ENCODE measurements at regions not wholly inside any gene's neighbourhood (a gene's known extent, or its start where the extent isn't known, plus 50 kb on each side); places are given as distances from the start of the nearest gene placed in this dataset.
"Not testable (repeated sequence)": the region's sequence is repeated elsewhere in the genome, so short reads cannot be mapped to it uniquely, and the experiment has no call there.

DNA sequence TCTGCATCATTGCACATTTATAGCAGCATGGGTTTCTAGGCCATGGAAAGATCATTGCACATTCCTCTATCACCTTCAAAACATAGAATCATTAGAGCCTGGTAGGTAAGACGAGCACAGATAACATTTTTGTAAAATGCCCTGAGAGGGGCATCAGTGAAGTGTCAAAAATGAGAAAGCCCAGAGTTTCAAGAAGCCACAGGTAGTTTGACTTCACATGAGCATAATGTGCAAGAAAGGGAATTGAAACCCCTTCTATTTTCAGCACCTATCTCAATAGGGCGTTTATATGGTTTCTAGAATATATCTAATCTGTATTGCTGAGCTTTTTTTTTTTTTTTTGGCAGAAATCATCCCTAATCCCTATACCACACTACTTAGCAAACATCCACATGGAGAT lies 2441.7 kb downstream of the ARAP2 start:
- Histone ChIP-seq H3K36me3 (no peaks in the 10 kb centered on the region), H3K9me3 (ENCODE audit: low read depth) (no peaks in the 10 kb centered on the region), H3K4me1 (ENCODE audit: low read depth) (no peaks in the 10 kb centered on the region), H3K4me3 (no peak overlapping the region), H3K27me3 (no peaks in the 10 kb centered on the region), H3K27ac (no peak overlapping the region)
- no peak for DNase-seq (ENCODE audit: low read depth in 1 of 2, low spot score in 1 of 2)
- no peak for TF ChIP-seq CTCF (IDR thresholded peaks at IDR 0.05; ENCODE audit: low read depth, low read length)

DNA sequence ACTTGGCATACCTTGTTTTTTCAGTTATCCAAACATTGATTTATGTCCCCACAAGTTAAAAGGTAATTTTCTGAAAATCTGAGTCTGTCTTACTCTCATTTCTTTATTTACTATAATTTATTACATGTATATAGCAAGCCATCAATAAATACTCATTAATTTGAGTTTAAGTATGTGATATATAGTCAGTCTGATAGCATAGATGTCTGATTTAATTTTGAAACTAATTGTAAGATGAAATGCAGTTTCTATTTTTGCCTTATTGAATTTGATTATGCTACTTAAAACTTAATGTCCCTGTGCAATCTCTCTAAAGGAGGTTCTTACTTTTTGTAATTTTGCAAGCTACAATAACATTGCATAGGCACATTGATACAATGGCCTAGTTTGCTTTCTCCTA lies 2418.6 kb downstream of the ARAP2 start:
- Histone ChIP-seq H3K4me1 (ENCODE audit: low read depth) (no peaks in the 10 kb centered on the region), H3K27ac (no peak overlapping the region), H3K9me3 (ENCODE audit: low read depth) (no peaks in the 10 kb centered on the region), H3K4me3 (no peak overlapping the region), H3K27me3 (no peaks in the 10 kb centered on the region), H3K36me3 (no peaks in the 10 kb centered on the region)
- no peak for TF ChIP-seq CTCF (IDR thresholded peaks at IDR 0.05; ENCODE audit: low read depth, low read length)
- no peak for DNase-seq (ENCODE audit: low read depth in 1 of 2, low spot score in 1 of 2)

DNA sequence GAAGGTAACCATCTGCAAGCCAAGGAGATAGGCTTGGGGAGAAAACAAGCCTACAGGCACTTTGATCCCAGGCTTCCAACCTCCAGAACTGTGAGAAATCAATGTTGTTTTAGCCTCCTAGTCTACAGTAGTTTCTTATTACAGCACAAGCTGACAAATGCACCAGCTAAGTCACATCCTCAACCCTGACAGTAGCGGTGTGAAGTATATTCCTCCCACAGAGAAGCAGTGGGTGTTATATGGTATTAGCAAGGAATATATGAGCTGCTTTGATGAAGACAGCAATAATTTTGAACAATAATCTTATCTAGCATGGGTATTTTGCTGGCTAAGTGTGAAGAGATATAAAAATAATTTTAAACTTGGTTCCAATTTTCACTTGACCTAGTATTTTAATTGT lies 2415.0 kb downstream of the ARAP2 start:
- not testable (repeated sequence) for H3K27me3 ChIP-seq; H3K27ac ChIP-seq; DNase-seq (ENCODE audit: low read depth in 1 of 2, low spot score in 1 of 2); H3K36me3 ChIP-seq; H3K4me3 ChIP-seq; H3K9me3 ChIP-seq (ENCODE audit: low read depth); H3K4me1 ChIP-seq (ENCODE audit: low read depth)

DNA sequence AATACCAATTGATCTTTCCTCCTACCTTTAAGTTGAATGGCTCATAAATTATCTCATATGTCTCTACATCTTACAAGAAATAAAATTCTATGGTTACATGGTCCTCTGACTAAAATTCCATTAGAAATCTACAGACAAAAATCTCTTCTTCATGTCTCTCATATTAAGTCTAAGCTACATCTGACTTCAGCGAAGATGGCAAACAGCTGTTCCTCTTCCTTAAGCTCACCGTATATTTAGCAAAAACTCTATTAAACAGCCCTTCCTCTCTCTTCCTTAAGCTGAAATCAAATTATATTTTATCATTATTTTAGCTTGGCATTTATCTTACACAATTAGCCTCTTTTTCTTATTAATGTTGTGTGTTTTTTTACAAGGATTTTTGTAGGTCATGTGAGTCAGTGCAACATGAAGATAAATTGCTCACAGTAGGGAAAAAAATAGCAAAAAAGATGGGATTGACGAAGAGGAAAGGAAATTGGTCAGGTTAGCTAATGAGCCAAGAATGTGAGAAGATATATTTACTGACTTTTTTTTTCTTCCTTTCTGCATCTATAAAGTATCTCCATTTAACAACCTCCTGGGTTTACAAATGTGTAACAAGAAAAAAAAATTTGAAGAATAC lies 2412.8 kb downstream of the ARAP2 start:
- no peaks in the 10 kb centered on the region for H3K36me3 ChIP-seq
- no peaks in the 10 kb centered on the region for H3K4me1 ChIP-seq (ENCODE audit: low read depth)
- H3K4me3 ChIP-seq: no peak overlapping the region
- H3K9me3 ChIP-seq (ENCODE audit: low read depth): no peaks in the 10 kb centered on the region
- no peak overlapping the region for H3K27ac ChIP-seq
- DNase-seq (ENCODE audit: low read depth in 1 of 2, low spot score in 1 of 2): peak in 1 of 2 donors; percentile 56
- H3K27me3 ChIP-seq: no peaks in the 10 kb centered on the region
- no peak for TF ChIP-seq CTCF (IDR thresholded peaks at IDR 0.05; ENCODE audit: low read depth, low read length)

GRCh38 chr4:33835764-33836163 lies 2408.6 kb downstream of the ARAP2 start:
- not testable (repeated sequence) for H3K4me1 ChIP-seq (ENCODE audit: low read depth); H3K4me3 ChIP-seq; H3K9me3 ChIP-seq (ENCODE audit: low read depth); H3K27ac ChIP-seq; H3K36me3 ChIP-seq; H3K27me3 ChIP-seq
- DNase-seq (ENCODE audit: low read depth in 1 of 2, low spot score in 1 of 2): peak in 1 of 2 donors; percentile 32

DNA sequence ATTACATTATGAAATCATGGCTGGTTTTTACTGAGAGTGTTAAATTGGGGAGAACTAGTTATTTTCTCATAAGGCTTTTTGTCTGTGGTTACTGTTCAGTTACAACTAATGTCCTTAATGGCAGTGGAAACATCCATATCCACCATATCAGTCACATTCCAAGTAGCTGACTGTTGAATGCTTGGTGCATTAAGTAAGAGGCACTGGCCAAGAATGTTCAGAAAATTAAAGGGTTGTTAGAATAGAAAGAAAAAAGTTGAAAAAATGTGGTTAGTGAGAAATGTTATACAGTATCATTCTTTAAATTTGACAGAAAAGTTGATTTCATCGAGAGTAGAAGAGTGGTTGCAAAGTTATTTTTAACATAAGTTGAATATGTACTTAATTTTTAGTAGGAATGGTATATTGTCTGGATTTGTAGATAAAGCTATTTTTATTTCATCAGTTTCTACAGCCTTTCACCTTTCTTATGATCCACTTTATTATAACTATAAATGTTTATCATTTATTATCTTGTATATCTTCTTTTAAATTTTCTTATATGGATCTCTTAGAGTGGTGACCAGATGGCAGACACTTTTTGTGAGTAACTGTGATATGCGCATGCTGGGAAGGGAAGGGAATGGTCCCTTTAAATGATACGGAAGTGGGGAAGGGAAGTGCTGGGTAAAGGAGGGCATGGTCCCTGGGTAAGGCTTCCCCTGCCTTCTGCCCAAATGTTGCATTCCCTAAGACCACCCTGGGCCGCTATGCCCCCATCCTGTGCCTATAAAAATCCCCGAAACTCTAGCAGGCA lies 2407.1 kb downstream of the ARAP2 start:
- peak in 1 of 2 donors; percentile 83 for DNase-seq (ENCODE audit: low read depth in 1 of 2, low spot score in 1 of 2)
- H3K36me3 ChIP-seq: no peaks in the 10 kb centered on the region
- no peak overlapping the region for H3K4me3 ChIP-seq
- H3K9me3 ChIP-seq (ENCODE audit: low read depth): no peaks in the 10 kb centered on the region
- no peak for TF ChIP-seq CTCF (IDR thresholded peaks at IDR 0.05; ENCODE audit: low read depth, low read length)
- no peaks in the 10 kb centered on the region for H3K27me3 ChIP-seq
- no peaks in the 10 kb centered on the region for H3K4me1 ChIP-seq (ENCODE audit: low read depth)
- H3K27ac ChIP-seq: no peak overlapping the region
